PC-9 (cell line): ENCODE measurements at regions not wholly inside any gene's neighbourhood (a gene's known extent, or its start where the extent isn't known, plus 50 kb on each side); places are given as distances from the start of the nearest gene placed in this dataset.

Source experiments
- BruUV-seq: library from RNA; stranded (reverse); fragments of 400-500 nt; replicated peaks from 2 replicates; lab custom pipeline; 2021; lab: Mats Ljungman, UMichigan
- CTCF ChIA-PET: fragments of 300-600 bp; sonication (Branson Sonifier 250); formaldehyde crosslinking; loops from one replicate; lab custom pipeline; 2022; ENCODE audit warnings: antibody characterized with exemption; lab: Charles Lee
- POLR2A ChIA-PET: fragments of 300-600 bp; sonication (Branson Sonifier 250); formaldehyde crosslinking; loops from one replicate; lab custom pipeline; 2022; ENCODE audit warnings: antibody characterized with exemption; ENCODE audit not compliant: unreplicated experiment; lab: Charles Lee
- DNase-seq, 2 experiments: peaks; one replicate each; pipeline versions ENCODE4 v3.0.0 to v3.0.0-alpha.2; 2015 to 2022; ENCODE audit warnings: mixed read lengths in 1 of 2
- H2AFZ ChIP-seq: fragments of 200-600 bp; sonication (generic); 2 replicates; pipeline ENCODE4 v1.8.1; 2017; ENCODE audit warnings: antibody characterized with exemption
- H3F3A ChIP-seq: fragments of 200-600 bp; sonication (generic); 2 replicates; pipeline ENCODE4 v1.8.1; 2017; ENCODE audit warnings: antibody characterized with exemption, mild to moderate bottlenecking, low read depth; ENCODE audit not compliant: insufficient read depth
- H3K27ac ChIP-seq: fragments of 200-600 bp; sonication (generic); 2 replicates; pipeline ENCODE4 v1.6.1; 2016; ENCODE audit warnings: mixed run types
- H3K27me3 ChIP-seq: fragments of 200-600 bp; sonication (generic); 2 replicates; pipeline ENCODE4 v1.6.1; 2016; ENCODE audit warnings: low read depth, mixed run types; ENCODE audit not compliant: insufficient read depth
- H3K36me3 ChIP-seq: fragments of 200-600 bp; sonication (generic); 2 replicates; pipeline ENCODE4 v1.6.1; 2016; ENCODE audit warnings: low read depth, mixed run types
- H3K4me1 ChIP-seq: fragments of 200-600 bp; sonication (generic); replicated peaks from 2 replicates; pipeline ENCODE4 v1.6.1; 2016; ENCODE audit warnings: mixed run types; ENCODE audit not compliant: insufficient read depth
- H3K4me2 ChIP-seq: fragments of 200-600 bp; sonication (generic); 2 replicates; pipeline ENCODE4 v1.6.1; 2017; ENCODE audit warnings: mixed run types
- H3K4me3 ChIP-seq: fragments of 200-600 bp; sonication (generic); 2 replicates; pipeline ENCODE4 v1.6.1; 2016; ENCODE audit warnings: mixed run types
- H3K79me2 ChIP-seq: fragments of 200-600 bp; sonication (generic); 2 replicates; pipeline ENCODE4 v1.6.1; 2017; ENCODE audit warnings: low read depth, mixed run types
- H3K9me2 ChIP-seq: fragments of 200-600 bp; sonication (generic); 2 replicates; pipeline ENCODE4 v1.8.1; 2017; ENCODE audit warnings: mild to moderate bottlenecking; ENCODE audit not compliant: insufficient read depth
- H3K9me3 ChIP-seq: fragments of 200-600 bp; sonication (generic); 2 replicates; pipeline ENCODE4 v1.8.1; 2016; ENCODE audit warnings: low read depth; ENCODE audit not compliant: insufficient read depth
- H4K20me1 ChIP-seq: fragments of 200-600 bp; sonication (generic); 2 replicates; pipeline ENCODE4 v1.8.1; 2017; ENCODE audit not compliant: insufficient read depth
- EZH2 ChIP-seq: fragments of 200-600 bp; sonication (generic); IDR thresholded peaks from 2 replicates; pipeline ENCODE4 v1.8.0; 2017; ENCODE audit warnings: antibody characterized with exemption, low read depth
- intact Hi-C: fragments of 100-400 bp; cut with micrococcal nuclease; formaldehyde crosslinking; loops from one replicate; pipeline ENCODE4 v1.10.0; 2022; ENCODE audit not compliant: unreplicated experiment
- TF ChIP-seq, protein P1 (sequence below): fragments of 200-600 bp; sonication (generic); conservative IDR thresholded peaks from 2 replicates; pipeline ENCODE4 v1.6.1; 2017; ENCODE audit warnings: mixed run types, antibody characterized with exemption, mild to moderate bottlenecking, moderate library complexity

DNA sequence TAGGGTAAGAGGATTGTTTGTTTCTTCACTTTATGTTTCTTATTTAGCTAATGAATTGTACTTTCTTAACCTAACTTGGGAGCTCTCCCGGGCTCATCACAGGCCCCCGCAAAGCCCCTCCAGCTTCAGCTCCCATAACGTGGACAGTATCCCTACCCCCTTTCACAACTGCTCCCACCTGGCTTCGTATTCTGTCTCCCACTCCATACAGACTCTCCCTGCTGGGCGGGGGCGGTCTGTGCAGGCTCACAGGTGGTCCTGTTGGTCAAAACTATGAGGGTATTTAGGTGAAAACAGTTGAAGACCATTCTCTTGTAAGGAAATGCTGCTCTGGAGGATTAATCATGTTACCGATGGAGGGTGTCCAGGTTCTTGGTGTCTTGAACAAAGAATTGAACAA lies 805.3 kb downstream of the SEMA5A start:
- CTCF ChIA-PET: no interaction called here
- Histone ChIP-seq H3K79me2 (no peaks in the 10 kb centered on the region), H3K4me2 (no peak overlapping the region), H3K9me3 (peaks cover 5% of the 10 kb centered on the region; the same call in 1 of the 2 replicates), H3K4me1 (no peaks in the 10 kb centered on the region), H3F3A (no peaks in the 10 kb centered on the region), H3K27me3 (peaks cover 38% of the 10 kb centered on the region), H4K20me1 (no peaks in the 10 kb centered on the region), H3K9me2 (0 out of 2 replicates have a peak, but pooled peaks cover 3% of the 10 kb centered on the region), H3K27ac (no peak overlapping the region), H3K4me3 (no peak overlapping the region), H3K36me3 (no peaks in the 10 kb centered on the region), H2AFZ (0 out of 2 replicates have a peak overlapping the region, but pooled peaks have one; percentile 23)
- intact Hi-C loops: no loop called here
- no TSS peak for BruUV-seq
- POLR2A ChIA-PET: no interaction called here
- TF ChIP-seq, protein P1, sequence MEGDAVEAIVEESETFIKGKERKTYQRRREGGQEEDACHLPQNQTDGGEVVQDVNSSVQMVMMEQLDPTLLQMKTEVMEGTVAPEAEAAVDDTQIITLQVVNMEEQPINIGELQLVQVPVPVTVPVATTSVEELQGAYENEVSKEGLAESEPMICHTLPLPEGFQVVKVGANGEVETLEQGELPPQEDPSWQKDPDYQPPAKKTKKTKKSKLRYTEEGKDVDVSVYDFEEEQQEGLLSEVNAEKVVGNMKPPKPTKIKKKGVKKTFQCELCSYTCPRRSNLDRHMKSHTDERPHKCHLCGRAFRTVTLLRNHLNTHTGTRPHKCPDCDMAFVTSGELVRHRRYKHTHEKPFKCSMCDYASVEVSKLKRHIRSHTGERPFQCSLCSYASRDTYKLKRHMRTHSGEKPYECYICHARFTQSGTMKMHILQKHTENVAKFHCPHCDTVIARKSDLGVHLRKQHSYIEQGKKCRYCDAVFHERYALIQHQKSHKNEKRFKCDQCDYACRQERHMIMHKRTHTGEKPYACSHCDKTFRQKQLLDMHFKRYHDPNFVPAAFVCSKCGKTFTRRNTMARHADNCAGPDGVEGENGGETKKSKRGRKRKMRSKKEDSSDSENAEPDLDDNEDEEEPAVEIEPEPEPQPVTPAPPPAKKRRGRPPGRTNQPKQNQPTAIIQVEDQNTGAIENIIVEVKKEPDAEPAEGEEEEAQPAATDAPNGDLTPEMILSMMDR: no peak
- no peak for TF ChIP-seq EZH2
- DNase-seq: no peak

DNA sequence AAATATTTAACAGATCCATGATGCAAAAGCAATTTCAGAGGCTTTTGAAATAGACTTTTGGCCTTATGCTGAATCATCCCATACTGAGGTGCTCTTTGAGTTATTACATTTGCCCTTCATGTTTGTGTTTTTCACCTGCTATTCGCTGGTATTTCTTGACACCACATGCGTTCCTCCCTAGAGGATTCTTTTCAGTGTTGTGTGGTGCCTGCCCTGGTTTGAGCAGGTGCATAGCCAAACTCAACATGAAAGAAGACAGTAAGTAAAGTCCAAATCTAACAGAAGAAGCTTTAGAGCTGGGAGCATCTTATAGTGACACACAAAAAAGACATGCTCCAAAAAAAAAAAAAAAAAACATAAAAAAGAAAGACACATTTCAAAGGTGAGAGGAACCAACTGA lies 796.3 kb downstream of the SEMA5A start:
- Histone ChIP-seq H3K27me3 (0 out of 2 replicates have a peak, but pooled peaks cover 12% of the 10 kb centered on the region), H3K36me3 (no peaks in the 10 kb centered on the region), H3K9me2 (no peaks in the 10 kb centered on the region), H3K27ac (no peak overlapping the region), H3F3A (no peaks in the 10 kb centered on the region), H4K20me1 (no peaks in the 10 kb centered on the region), H2AFZ (no peak overlapping the region), H3K4me1 (no peaks in the 10 kb centered on the region), H3K4me2 (no peak overlapping the region), H3K79me2 (no peaks in the 10 kb centered on the region), H3K9me3 (no peaks in the 10 kb centered on the region), H3K4me3 (no peak overlapping the region)
- DNase-seq: no peak
- CTCF ChIA-PET: no interaction called here
- intact Hi-C loops: no loop called here
- BruUV-seq: no TSS peak
- TF ChIP-seq EZH2: no peak
- TF ChIP-seq, protein P1: no peak
- POLR2A ChIA-PET: no interaction called here

DNA sequence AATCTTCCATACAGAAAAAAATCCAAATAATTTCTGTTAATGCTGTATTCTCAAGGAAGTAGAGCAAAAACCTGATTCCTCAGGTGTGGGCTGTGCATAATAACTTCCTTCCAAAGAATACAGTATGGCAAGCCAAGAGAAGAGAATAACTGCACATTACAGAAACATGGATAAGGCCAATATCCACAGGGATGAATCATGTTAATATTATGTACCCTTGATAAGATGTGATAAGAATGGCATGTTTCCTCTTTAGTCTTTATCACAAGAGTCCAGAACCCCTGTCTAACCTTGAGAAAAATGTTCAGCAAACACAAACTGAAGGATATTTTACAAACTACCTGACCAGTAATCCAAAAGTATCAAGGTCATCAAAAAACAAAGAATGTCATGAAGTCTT lies 795.8 kb downstream of the SEMA5A start:
- intact Hi-C loops: no loop called here
- Histone ChIP-seq H2AFZ (no peak overlapping the region), H3K9me3 (no peaks in the 10 kb centered on the region), H3K27ac (no peak overlapping the region), H3K9me2 (no peaks in the 10 kb centered on the region), H3K36me3 (no peaks in the 10 kb centered on the region), H3K4me2 (no peak overlapping the region), H3K4me3 (no peak overlapping the region), H3K4me1 (no peaks in the 10 kb centered on the region), H3K79me2 (no peaks in the 10 kb centered on the region), H3F3A (no peaks in the 10 kb centered on the region), H3K27me3 (0 out of 2 replicates have a peak, but pooled peaks cover 17% of the 10 kb centered on the region), H4K20me1 (no peaks in the 10 kb centered on the region)
- DNase-seq: no peak
- POLR2A ChIA-PET: no interaction called here
- CTCF ChIA-PET: no interaction called here
- BruUV-seq: no TSS peak
- TF ChIP-seq EZH2: no peak
- TF ChIP-seq, protein P1: no peak
